NOMO-1 (cell line): ENCODE measurements at regions not wholly inside any gene's neighbourhood (a gene's known extent, or its start where the extent isn't known, plus 50 kb on each side); places are given as distances from the start of the nearest gene placed in this dataset.
"Not testable (repeated sequence)": the region's sequence is repeated elsewhere in the genome, so short reads cannot be mapped to it uniquely, and the experiment has no call there.

Experiments used
- DNase-seq, 2 experiments: peaks; one replicate each; lab custom pipeline; 2025; ENCODE audit not compliant: unreplicated experiment in 2 of 2; lab: John Stamatoyannopoulos, UW

DNA sequence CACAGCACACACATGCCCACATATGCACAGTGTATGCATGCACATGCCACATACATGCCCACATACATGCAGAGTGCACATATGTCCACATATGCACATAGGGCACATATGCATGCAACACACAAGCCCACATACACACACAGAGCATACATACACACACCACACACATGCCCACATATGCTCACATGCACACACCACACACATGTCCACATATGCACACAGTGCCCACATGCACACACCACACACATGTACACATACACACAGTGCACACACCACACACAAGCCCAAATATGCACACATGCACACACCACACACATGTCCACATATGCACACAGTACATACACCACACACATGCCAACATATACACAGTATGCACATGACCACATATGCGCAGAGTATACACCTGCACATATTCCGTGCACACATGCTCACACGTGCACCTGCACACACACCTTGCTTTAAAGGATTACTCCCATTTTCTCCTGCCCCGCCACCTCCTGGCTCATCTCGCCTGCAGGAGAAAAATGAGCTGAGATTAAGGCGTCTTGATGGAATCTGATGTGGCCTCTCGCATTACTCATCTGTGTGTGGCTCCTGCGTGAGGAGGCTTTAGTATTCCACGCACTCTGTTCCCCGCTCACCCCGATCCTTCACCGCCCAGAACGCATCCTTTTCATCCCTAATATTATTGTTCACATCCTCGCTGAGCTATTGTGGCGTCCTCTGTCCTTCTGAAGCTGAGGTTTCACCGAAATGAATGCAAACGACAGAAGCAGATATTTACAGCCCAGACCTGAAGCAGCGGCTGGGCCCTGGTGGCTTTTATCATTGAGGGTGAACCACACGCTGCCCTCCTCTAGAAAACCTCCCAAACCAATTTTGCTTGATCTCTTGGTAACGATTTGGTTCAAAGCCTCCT, 182.7 kb downstream of the OLFM1 start:
- no peak for DNase-seq

GRCh38 chr9:135271425-135271824, 184.0 kb downstream of the OLFM1 start:
- DNase-seq = no peak

DNA sequence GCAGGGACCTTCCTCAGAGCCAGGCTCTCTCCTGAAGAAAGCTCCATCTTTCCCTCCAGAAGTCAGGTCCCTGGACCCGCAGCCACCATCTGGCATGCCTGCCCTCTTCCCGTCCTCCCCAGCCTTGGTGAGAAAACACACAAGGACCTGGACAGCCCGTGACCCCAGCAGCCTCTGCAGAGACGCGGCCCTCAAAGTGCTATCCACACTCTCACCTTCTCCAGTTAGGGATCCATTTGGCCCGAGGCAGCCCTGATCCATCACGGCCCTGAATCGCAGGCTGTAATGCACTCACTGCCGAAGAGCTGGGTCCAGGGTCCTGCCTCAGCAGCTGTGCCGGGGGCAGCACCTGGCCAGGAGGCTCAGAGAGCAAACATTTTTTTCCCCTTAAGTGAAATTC, 185.1 kb downstream of the OLFM1 start:
- DNase-seq = no peak

- no peak for DNase-seq
Observed at GRCh38 chr9:135273008-135273407, 185.5 kb downstream of the OLFM1 start.

DNA sequence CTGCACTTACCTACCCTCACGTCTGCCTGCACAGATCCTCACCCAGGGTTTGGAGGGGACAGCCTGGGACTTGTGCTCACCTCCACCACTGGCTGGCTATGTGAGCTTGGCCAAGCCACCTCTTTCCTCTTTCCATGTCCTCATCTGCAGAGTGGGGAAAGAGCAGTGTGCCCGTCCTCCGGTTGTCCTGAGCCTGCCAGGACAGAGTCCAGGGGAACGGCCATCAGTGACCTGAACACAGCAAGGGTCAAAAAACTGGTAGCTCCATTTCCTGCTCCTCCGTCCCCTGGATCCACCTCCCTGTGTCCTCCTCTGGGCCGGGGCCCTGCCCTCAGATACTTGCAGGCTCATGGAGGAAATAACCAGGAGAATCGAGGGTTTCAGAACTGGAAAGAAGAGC, 187.7 kb downstream of the OLFM1 start:
- DNase-seq = no peak

DNA sequence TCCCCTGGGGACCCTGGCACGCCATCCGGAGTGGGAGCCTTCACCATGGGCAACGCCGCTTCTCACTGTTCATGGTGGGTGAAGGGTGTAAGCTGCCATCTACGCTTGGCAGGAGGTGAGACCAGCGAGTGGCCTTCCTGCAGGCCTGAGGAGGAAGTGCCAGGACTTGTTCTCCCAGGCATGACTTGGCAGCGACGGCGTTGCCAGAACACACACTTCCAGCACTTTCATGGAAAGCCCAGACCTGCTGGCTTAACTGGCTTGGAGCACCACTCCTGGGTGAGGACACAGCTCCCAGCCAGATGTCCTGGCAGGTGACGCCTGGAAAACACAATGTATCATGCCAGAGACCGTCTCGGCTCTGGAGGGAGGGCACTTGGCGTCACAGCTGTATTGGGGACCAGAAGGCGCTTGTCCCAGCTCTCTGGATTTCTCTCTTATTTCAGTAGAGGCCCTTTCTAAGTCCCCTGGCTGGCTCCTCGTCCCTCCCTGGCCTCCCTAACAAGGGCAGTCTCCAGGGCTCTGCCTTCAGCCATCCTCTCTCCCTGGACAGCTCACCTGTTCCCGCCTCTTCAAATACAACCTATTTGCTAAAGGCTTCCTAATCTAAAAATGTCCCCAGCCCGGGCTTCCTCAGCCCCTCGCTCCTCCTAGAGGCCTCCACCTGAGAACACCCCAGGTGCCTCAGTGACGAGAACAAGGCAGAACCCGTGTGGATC, 188.3 kb downstream of the OLFM1 start:
- DNase-seq = no peak

GRCh38 chr9:135277219-135278201, 190.0 kb downstream of the OLFM1 start:
- DNase-seq = no peak

DNA sequence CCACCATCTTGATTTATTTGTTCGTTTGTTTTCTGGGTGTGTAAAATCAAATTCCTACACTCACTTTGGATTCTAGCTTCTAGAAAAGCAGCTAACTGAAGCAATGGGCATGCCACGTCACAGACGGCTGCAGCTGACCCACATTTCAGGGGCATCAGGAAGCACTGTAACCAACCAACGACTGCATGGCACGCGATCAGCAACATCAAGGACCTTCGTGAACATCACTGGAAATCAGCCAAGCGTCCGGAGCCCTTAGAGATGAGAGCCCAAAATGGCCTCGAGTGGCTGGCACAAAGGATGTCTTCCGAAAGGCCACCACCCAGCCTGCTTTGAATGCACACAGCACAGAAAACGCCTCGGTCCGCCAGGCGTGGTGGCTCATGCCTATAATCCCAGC, 191.1 kb downstream of the OLFM1 start:
- DNase-seq = no peak

DNA sequence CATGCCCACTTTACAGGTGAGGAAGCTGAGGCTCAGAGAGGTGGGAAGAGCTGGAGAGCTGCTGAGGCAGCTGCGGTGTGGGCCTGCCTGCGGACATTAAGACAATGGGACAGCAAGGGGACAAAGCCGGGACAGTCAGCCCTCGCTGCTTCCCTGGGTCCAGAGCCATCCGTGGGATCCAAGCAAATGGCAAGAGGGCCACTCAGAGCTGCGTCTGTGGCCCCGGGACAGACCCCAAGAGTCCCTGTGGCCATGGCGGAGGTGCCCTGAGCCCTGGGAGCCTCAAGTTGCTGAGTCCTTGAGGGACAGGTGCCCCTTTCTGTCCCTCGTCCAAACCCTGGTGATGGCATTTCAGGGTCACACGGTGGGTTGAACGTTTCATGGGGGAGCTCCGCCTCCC, 191.9 kb downstream of the OLFM1 start:
- DNase-seq = no peak

GRCh38 chr9:135279834-135280393, 192.4 kb downstream of the OLFM1 start:
- DNase-seq = no peak

DNA sequence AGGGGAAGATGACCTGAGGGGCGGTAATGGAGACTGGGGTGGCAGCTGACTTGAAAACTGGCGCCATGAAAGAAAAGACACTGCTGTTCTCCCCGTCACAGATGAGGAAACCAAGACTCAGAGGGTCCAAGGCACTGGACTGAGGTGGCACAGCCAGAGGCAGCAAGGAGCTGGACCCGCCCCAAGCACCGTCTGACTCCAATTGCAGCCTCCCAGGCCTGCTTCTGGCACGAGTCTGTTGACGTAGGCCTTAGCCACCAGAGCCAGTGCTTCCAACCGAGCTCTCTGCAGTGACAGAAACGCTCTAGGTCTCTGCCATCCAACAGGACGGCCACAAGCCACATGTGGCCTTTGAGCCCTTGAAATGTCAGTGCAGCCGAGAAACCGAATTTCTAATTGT, 193.2 kb downstream of the OLFM1 start:
- no peak for DNase-seq

DNA sequence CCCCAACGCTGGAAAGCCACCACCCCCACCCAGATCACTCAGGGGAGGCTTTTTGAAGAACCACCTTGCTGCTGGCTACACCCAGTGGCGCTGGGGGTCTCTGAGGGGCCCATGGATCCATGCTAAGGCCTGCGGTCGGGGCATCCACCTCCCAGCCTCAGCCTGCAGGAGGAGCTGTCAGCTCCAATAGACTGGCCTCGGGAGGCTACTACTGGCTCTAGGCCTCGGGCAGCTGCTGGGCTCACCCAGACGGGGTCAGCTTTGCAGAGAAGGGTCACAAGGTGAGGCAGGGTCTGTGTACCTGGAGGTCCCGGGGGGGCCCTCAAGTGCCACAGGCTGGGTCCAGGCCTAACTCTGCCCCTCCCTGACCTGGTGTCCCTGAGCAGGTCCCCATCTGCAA, 193.7 kb downstream of the OLFM1 start:
- DNase-seq = no peak

- no peak for DNase-seq
Observed at GRCh38 chr9:135281791-135282737, 194.6 kb downstream of the OLFM1 start.

DNA sequence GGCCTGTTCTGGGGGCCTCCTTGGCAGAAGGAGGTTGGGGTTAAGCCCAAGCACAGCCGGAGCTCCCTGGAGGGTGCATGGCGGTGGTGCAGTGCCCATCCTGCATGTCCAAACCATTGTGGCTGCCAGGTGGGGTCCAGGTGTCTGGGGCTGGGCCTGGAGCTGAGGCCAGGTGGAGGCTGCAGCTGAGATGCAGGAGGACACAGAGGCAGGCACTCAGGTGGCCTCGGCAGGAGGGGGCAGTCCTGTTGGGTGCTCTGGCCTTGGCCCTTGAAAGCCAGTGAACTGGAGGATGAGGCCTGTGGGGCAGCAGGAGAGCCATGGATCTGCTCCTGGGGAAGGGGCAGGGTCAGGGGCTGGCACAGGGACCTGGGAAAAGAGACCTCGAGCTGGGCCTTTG, 195.3 kb downstream of the OLFM1 start:
- DNase-seq = no peak

DNA sequence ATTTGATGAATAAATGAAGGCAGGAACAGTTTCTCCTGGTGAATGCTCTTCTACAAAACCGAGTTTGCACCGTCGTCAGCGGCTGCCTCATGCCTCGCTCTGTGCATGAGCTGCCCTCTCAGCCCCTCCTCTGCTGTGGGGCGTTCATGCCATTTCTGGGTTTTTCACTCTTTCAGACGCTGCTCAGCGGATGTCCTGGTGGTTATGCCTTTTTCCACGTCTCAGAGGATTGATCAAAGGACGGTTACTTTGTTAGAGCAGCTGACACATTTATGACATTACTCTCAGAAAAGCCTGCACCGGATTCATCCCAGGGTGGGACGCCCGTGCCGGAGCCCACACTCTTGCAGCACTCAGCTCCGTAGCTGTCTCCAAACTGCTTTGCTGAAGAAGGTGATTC, 195.9 kb upstream of the PPP1R26 start:
- DNase-seq = no peak

DNA sequence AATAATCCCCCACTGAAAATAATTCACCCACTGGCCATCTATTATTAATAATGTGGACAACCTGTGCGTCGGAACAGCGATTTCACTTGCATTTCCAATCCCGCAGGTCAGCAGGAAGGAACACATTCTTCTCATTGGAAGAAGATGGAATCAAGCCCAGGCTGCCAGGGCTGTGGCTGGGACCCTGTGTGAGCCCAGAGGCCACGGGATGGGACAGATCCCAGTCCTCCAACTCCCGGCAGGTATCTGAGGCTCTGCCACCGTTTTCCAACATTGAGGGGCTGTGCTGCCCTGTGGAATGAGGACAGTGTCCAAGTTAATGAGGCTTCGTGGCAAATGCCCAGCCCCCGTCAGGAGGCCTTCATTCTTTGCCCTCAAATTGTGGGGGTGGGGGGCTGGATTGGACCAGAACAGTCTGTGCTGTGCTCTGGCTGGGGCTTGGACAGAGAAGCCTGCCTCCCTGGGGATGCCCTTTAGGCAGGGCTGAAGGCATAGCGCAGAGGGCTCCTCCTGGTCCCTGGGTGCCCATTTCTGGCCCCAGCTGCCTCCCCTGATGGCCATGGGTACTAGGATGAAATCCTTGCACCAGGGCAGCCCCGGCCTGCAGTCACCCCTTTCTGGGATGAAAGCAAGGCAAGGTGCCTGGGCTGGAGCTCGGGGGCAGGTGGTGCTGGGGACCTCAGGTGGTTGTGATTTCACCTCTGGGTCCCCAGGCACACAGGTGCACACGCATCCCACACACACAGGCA, 195.0 kb upstream of the PPP1R26 start:
- DNase-seq = no peak

DNA sequence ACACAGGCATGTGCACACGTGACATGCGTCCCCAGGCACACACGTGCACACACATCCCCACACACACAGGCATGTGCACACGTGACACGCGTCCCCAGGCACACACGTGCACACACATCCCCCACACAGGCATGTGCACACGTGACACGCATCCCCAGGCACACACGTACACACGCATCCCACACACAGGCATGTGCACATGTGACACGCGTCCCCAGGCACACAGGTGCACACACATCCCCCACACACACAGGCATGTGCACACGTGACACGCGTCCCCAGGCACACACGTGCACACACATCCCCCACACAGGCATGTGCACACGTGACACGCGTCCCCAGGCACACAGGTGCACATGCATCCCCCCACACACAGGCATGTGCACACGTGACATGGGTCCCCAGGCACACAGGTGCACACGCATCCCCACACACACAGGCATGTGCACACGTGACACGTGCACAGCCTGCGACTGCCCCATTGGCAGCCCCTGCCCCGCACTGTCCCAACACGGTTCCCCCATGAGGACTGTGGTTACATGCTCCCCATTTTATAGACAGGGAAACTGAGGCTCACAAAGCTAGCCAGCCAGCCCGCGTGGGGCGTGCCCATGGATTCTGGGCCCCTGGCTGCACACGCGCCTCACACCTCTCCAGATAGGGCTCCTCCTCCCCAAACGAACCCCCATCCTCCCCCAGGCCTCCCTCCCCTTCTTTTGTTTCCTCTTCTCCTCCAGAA, 193.2 kb upstream of the PPP1R26 start:
- not testable (repeated sequence) for DNase-seq

- no peak for DNase-seq
Observed at GRCh38 chr9:135286961-135287360, 192.6 kb upstream of the PPP1R26 start.
